Ovary (tissue), 3 donors: ENCODE measurements at regions not wholly inside any gene's neighbourhood (a gene's known extent, or its start where the extent isn't known, plus 50 kb on each side); places are given as distances from the start of the nearest gene placed in this dataset.
"Not testable (repeated sequence)": the region's sequence is repeated elsewhere in the genome, so short reads cannot be mapped to it uniquely, and the experiment has no call there.

Source experiments
- POLR2A ChIP-seq: fragments of 450-650 bp; IDR thresholded peaks from one replicate; pipeline ENCODE4 v1.6.1; 2017; ENCODE audit warnings: antibody characterized with exemption, mild to moderate bottlenecking, moderate library complexity
- TF ChIP-seq, protein P1 (sequence below), 3 donors: fragments of 450-650 bp in 2 of 3; fragments of 200-600 bp in 1 of 3; IDR thresholded peaks; one replicate each; pipeline versions ENCODE4 v1.5.1 to v1.8.0; 2016 to 2022; ENCODE audit warnings: antibody characterized with exemption in 3 of 3, mild to moderate bottlenecking in 1 of 3
- donor health status: DM: no; HTN: no; CAD: no.

DNA sequence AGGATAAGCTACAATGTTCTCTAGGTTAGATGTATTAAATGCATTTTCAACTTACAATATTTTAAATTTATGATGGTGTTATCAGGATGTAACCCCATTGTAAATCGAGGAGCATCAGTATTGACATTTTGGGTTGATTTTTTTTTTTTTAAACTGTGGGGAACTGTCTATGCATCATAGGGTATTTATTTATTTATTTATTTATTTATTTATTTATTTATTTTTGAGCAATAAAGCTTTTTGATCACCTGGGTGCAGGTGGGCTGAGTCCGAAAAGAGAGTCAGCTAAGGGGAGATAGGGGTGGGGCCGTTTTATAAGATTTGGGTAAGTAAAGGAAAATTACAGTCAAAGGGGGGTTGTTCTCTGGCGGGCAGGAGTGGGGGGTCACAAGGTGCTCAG, 367.5 kb downstream of the OXSM start:
- TF ChIP-seq, protein P1, sequence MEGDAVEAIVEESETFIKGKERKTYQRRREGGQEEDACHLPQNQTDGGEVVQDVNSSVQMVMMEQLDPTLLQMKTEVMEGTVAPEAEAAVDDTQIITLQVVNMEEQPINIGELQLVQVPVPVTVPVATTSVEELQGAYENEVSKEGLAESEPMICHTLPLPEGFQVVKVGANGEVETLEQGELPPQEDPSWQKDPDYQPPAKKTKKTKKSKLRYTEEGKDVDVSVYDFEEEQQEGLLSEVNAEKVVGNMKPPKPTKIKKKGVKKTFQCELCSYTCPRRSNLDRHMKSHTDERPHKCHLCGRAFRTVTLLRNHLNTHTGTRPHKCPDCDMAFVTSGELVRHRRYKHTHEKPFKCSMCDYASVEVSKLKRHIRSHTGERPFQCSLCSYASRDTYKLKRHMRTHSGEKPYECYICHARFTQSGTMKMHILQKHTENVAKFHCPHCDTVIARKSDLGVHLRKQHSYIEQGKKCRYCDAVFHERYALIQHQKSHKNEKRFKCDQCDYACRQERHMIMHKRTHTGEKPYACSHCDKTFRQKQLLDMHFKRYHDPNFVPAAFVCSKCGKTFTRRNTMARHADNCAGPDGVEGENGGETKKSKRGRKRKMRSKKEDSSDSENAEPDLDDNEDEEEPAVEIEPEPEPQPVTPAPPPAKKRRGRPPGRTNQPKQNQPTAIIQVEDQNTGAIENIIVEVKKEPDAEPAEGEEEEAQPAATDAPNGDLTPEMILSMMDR (IDR thresholded peaks at IDR 0.05): not testable (repeated sequence)
- not testable (repeated sequence) for TF ChIP-seq POLR2A
